K562 (cell line): ENCODE measurements at regions not wholly inside any gene's neighbourhood (a gene's known extent, or its start where the extent isn't known, plus 50 kb on each side); places are given as distances from the start of the nearest gene placed in this dataset.

Source experiments
- ATAC-seq: fragments of 200-7000 bp; cut with Tn5 transposase; 3 replicates; pipeline ENCODE4 v1.9.1; 2020; ENCODE audit warnings: moderate library complexity
- BruUV-seq: library from RNA; stranded (reverse); fragments of 400-500 nt; replicated peaks from 2 replicates; lab custom pipeline; 2021; lab: Mats Ljungman, UMichigan
- CTCF ChIA-PET: fragments of 300-600 bp; formaldehyde crosslinking; extraction: SDS; loops from one replicate; lab custom pipeline; 2021; ENCODE audit warnings: low intra/inter-chr PET ratio; lab: Yijun Ruan, JAX
- POLR2A ChIA-PET: fragments of 300-600, 350-650 bp; sonication (Branson Sonifier 250); formaldehyde crosslinking; extraction: SDS; loops from one replicate; lab custom pipeline; 2021; ENCODE audit warnings: antibody characterized with exemption, inconsistent platforms; lab: Yijun Ruan, JAX
- DNase-seq, 4 experiments: peaks; one replicate each; pipeline versions ENCODE4 v3.0.0 to v3.0.0-alpha.2; 2011 to 2018; ENCODE audit warnings: low spot score in 3 of 4, mixed read lengths in 3 of 4; ENCODE audit errors: extremely low read depth in 1 of 4
- FAIRE-seq: peaks from 2 replicates; lab custom pipeline; 2011; peaks lifted over from hg19 to GRCh38; lab: Jason Lieb, UNC
- H2AFZ ChIP-seq: 2 replicates; pipeline ENCODE4 v1.6.0; 2011; ENCODE audit warnings: low read depth, low read length, control low read depth, inconsistent platforms
- H3K27ac ChIP-seq: fragments of 200-600 bp; 3 replicates; pipeline ENCODE4 v1.8.0; 2011; ENCODE audit warnings: low read depth, mild to moderate bottlenecking, control low read depth, inconsistent platforms, low read length, moderate library complexity, mixed read lengths; ENCODE audit errors: extremely low read depth
- H3K27me3 ChIP-seq, 2 experiments: fragments of 300-600 bp in 1 of 2; 2 replicates in 1 of 2; 3 replicates in 1 of 2; pipeline versions ENCODE4 v1.6.0 to v1.8.0; 2011; ENCODE audit warnings: inconsistent platforms in 2 of 2, low read length in 2 of 2, mild to moderate bottlenecking in 1 of 2, mixed read lengths in 1 of 2, moderate library complexity in 1 of 2; ENCODE audit not compliant: control insufficient read depth in 2 of 2, insufficient read depth in 2 of 2
- H3K36me3 ChIP-seq: fragments of 300-600 bp; 3 replicates; pipeline ENCODE4 v1.8.0; 2011; ENCODE audit warnings: mild to moderate bottlenecking, low read length, inconsistent platforms; ENCODE audit not compliant: control insufficient read depth, insufficient read depth
- H3K4me1 ChIP-seq, 2 experiments: fragments of 200-600 bp in 1 of 2; replicated peaks in 1 of 2; 2 replicates in 1 of 2; 3 replicates in 1 of 2; pipeline versions ENCODE4 v1.5.1 to v1.8.0; 2011; ENCODE audit warnings: inconsistent platforms in 2 of 2, low read length in 2 of 2, mild to moderate bottlenecking in 1 of 2, mixed read lengths in 1 of 2, moderate library complexity in 1 of 2; ENCODE audit not compliant: control insufficient read depth in 2 of 2, insufficient read depth in 2 of 2
- H3K4me2 ChIP-seq: 2 replicates; pipeline ENCODE4 v1.6.1; 2011; ENCODE audit warnings: low read length, control low read depth, inconsistent platforms, mixed read lengths; ENCODE audit not compliant: insufficient read depth
- H3K4me3 ChIP-seq: fragments of 200-600 bp; sonication (generic), shearing (Covaris generic); 2 replicates; pipeline ENCODE4 v1.5.1; 2016; ENCODE audit warnings: control low read depth, inconsistent platforms
- H3K79me2 ChIP-seq: fragments of 200-600 bp; 3 replicates; pipeline ENCODE4 v1.8.0; 2011; ENCODE audit warnings: low read length, inconsistent platforms; ENCODE audit not compliant: control insufficient read depth, insufficient read depth
- H3K9ac ChIP-seq, 2 experiments: 2 replicates each; pipeline versions ENCODE4 v1.6.0 to v1.6.1; 2011; ENCODE audit warnings: low read depth in 2 of 2, low read length in 2 of 2, control low read depth in 1 of 2, inconsistent platforms in 1 of 2, mild to moderate bottlenecking in 1 of 2, mixed read lengths in 1 of 2; ENCODE audit not compliant: insufficient read depth in 1 of 2
- H3K9me1 ChIP-seq: one replicate; pipeline ENCODE4 v1.6.0; 2011; ENCODE audit warnings: inconsistent platforms, mild to moderate bottlenecking, low read length, moderate library complexity; ENCODE audit not compliant: control insufficient read depth, insufficient read depth
- H3K9me3 ChIP-seq: replicated peaks from 2 replicates; pipeline ENCODE4 v1.5.1; 2011; ENCODE audit warnings: low read depth, low read length, inconsistent platforms; ENCODE audit not compliant: control insufficient read depth, insufficient read depth
- H4K20me1 ChIP-seq: replicated peaks from 2 replicates; pipeline ENCODE4 v1.6.1; 2011; ENCODE audit warnings: low read length, inconsistent platforms, mixed read lengths; ENCODE audit not compliant: control insufficient read depth, insufficient read depth
- CHD7 ChIP-seq: fragments of 200-600 bp; sonication (generic); IDR thresholded peaks from one replicate; pipeline ENCODE4 v1.6.1; 2012; ENCODE audit warnings: mild to moderate bottlenecking, low read depth, low read length, inconsistent platforms
- COPS2 ChIP-seq: fragments of 450-650 bp; conservative IDR thresholded peaks from 2 replicates; pipeline ENCODE4 v1.6.1; 2016; ENCODE audit warnings: mild to moderate bottlenecking, moderate library complexity
- DDX20 ChIP-seq: fragments of 450-650 bp; IDR thresholded peaks from 2 replicates; pipeline ENCODE4 v1.6.1; 2016; ENCODE audit warnings: missing genetic modification characterization, low read depth, mild to moderate bottlenecking, missing compliant biosample characterization, moderate library complexity
- MECOM ChIP-seq: fragments of 250-450 bp; sonication (Bioruptor Pico); IDR thresholded peaks from 2 replicates; pipeline ENCODE4 v1.8.0; 2022; ENCODE audit warnings: inconsistent platforms
- MEIS2 ChIP-seq: fragments of 450-650 bp; IDR thresholded peaks from 2 replicates; pipeline ENCODE4 v1.6.1; 2014; ENCODE audit warnings: mild to moderate bottlenecking; ENCODE audit not compliant: partially characterized antibody
- MYBL2 ChIP-seq, 2 experiments: fragments of 450-650 bp in 1 of 2; sonication (generic) in 1 of 2; formaldehyde crosslinking in 1 of 2; IDR thresholded peaks; 2 replicates each; pipeline versions ENCODE4 v1.6.1 to v1.8.1; 2017 to 2022; ENCODE audit warnings: borderline replicate concordance in 1 of 2, inconsistent platforms in 1 of 2, low read depth in 1 of 2, mild to moderate bottlenecking in 1 of 2, missing genetic modification reagents in 1 of 2, moderate library complexity in 1 of 2
- TCF3 ChIP-seq: sonication (generic); formaldehyde crosslinking; IDR thresholded peaks from 2 replicates; pipeline ENCODE4 v1.4.0; 2020; ENCODE audit warnings: mild to moderate bottlenecking, missing genetic modification reagents
- TEAD1 ChIP-seq, 2 experiments: fragments of 450-650 bp in 1 of 2; sonication (generic) in 1 of 2; formaldehyde crosslinking; IDR thresholded peaks; 2 replicates each; pipeline versions ENCODE4 v1.4.0 to v1.8.0; 2020 to 2022; ENCODE audit warnings: mild to moderate bottlenecking in 2 of 2, missing genetic modification reagents in 1 of 2
- U2AF2 ChIP-seq: fragments of 200-400 bp; formaldehyde crosslinking; optimal IDR thresholded peaks from 2 replicates; pipeline ENCODE3; 2017; ENCODE audit warnings: low read depth, mild to moderate bottlenecking, low read length
- WGBS: fragments of 100-300 bp; shearing (Covaris generic); methylation state at CpG from one replicate; pipeline ENCODE4 v1.1.6; 2016; ENCODE audit warnings: low coverage, mixed read lengths; ENCODE audit not compliant: insufficient coverage; ENCODE audit errors: missing lambda C conversion rate; 5-methylcytosine and 5-hydroxymethylcytosine counted together
- in situ Hi-C: fragments of 300-500 bp; cut with MboI; formaldehyde crosslinking; loops from 4 replicates; pipeline ENCODE4 v1.15.0; 2018; ENCODE audit warnings: inconsistent platforms, mixed read lengths
- intact Hi-C: fragments of 100-400 bp; cut with micrococcal nuclease; formaldehyde crosslinking; loops from 2 replicates; pipeline ENCODE4 v1.14.2; 2022

DNA sequence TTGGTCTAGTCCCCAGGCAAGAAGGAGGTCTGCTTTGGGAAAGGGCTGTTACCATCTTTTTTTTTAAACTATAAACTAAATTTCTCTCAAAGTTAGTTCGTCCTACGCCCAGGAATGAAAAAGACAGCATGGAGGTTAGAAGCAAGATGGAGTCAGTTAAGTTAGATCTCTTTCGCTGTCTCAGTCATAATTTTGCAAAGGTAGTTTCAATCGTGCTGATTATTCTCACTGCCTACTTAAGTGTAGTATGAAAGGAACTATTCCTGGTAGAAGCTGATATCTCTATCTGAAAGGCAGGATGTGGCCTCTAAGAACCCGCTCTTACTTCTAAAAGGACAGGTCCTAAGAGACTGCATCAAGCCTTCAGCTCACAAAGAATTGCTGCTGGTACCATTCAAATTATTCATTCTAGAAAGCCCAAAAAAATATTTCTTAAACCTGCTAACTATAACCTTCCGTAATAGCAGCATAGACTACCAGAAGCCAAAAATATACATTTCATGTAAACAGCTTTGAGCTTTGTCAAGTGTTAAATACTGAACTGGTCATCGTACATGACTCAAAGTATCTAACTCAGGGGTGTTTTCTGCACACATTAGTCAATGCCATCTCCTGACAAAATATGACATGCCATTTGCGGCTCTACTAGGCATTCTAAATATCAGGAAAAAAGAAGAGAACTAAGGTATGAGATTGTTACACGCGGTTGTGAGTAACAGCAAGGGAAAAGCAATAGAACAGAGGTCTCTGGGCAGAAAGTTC lies 96.0 kb upstream of the CCDC80 start:
- Histone ChIP-seq H3K36me3 (no peaks in the 10 kb centered on the region), H3K4me1 (peaks cover 0 to 4% of the 10 kb centered on the region in 2 experiments; a peak in 1 of 5 replicates), H4K20me1 (no peaks in the 10 kb centered on the region), H3K9me3 (no peaks in the 10 kb centered on the region), H2AFZ (no peak overlapping the region), H3K9ac (no peak overlapping the region), H3K27ac (no peak overlapping the region), H3K79me2 (no peaks in the 10 kb centered on the region), H3K4me2 (no peak overlapping the region), H3K9me1 (no peaks in the 10 kb centered on the region), H3K27me3 (no peaks in the 10 kb centered on the region), H3K4me3 (no peak overlapping the region)
- intact Hi-C loops, result loop anchor here (10.0 kb wide), 1 partner anchor 152 kb away; no protein-coding TSS in a partner anchor
- ChIA-PET POLR2A (interaction anchor here (0.9 kb wide), 1 partner anchor 11 kb away, joined by 3 read pairs; no protein-coding TSS in a partner anchor), CTCF (no interaction called here)
- BruUV-seq, result no TSS peak
- FAIRE-seq (no peak), ATAC-seq (peak; percentile 43; the same call in 1 of the 3 replicates), DNase-seq (peak in 2 of 4 experiments; percentile 10 to 23)
- 16% methylated on average over 10 of the region's 10 CpGs for WGBS
- in situ Hi-C loops, result loop anchor here (10.0 to 25.0 kb wide), 2 partner anchors 92 to 550 kb away; partner anchors contain the start of gene CCDC80
- TF ChIP-seq TCF3 (peak; percentile 22; the same call in 1 of the 2 replicates), TEAD1 (CRISPR knock-in tag; IDR thresholded peaks at IDR 0.05) (peak in 1 of 2 experiments; percentile 63; a peak in 1 of 4 replicates), MYBL2 (IDR thresholded peaks at IDR 0.05; ENCODE audit: low read depth) (no peak), MYBL2 (CRISPR knock-in tag; IDR thresholded peaks at IDR 0.05; ENCODE audit: borderline replicate concordance) (no peak), MEIS2 (no peak), MECOM (CRISPR knock-in tag) (no peak), DDX20 (tag) (peak; percentile 68; the same call in 1 of the 2 replicates), U2AF2 (no peak), CHD7 (no peak), COPS2 (no peak)
